GM12892 (cell line): ENCODE measurements at regions not wholly inside any gene's neighbourhood (a gene's known extent, or its start where the extent isn't known, plus 50 kb on each side); places are given as distances from the start of the nearest gene placed in this dataset.

Experiments used
- DNase-seq: peaks from one replicate; pipeline ENCODE4 v3.0.0; 2011; ENCODE audit not compliant: insufficient read length
- FAIRE-seq: peaks from 2 replicates; lab custom pipeline; 2011; peaks lifted over from hg19 to GRCh38; lab: Jason Lieb, UNC
- POLR2A ChIP-seq: IDR thresholded peaks from 2 replicates; pipeline ENCODE4 v1.6.1; 2011; ENCODE audit warnings: low read depth, low read length, control low read depth
- POLR2AphosphoS5 ChIP-seq: IDR thresholded peaks from 2 replicates; pipeline ENCODE4 v1.6.1; 2011; ENCODE audit warnings: low read depth, low read length, control low read depth
- TAF1 ChIP-seq: IDR thresholded peaks from 2 replicates; pipeline ENCODE4 v1.6.1; 2011; ENCODE audit warnings: low read depth, mild to moderate bottlenecking, control low read depth, low read length, borderline replicate concordance

DNA sequence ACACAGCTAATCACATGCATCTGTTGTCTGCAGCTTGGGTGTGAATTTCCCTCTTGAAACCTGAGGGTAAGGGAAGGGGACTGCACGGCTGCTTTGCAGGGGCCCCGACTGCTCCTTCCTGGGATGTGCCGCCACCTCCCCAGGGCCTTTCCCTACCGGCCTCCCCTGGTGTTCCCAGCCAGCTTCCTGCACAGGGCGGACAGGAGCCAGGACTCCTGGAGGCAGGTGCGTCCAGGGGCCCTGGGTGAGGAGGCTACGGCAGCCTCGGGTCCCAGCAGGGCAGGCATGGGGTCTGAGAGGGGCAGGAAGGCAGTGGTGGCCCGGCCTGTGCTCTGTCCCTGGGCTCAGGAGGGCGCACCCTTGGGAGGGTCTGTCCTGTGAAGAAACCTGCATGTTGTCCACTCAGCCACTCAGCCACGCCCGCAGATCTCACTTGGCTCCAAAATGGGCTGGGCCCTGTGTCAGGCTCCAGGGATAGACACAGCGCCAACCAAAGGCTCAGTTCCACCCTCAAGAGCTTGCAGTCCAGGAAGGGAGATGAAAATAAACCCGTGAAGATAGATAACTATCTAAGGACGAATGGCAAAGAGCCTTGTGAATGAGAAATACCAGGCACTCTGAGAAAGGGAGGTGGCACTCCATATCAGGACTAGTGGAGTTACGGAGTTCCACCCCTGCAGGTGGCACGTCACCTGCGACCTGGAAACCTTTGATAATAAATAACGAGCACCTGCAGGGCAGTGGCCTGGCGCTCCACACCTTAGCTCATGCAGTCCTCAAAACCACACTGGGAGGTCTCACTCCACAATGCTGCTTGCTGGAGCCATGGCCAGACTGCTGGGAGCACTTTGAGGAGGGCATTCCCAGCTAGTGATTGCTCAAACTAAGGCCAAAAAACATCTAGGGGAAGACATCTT, 427.4 kb downstream of the AACS start:
- TF ChIP-seq POLR2A (no peak), POLR2AphosphoS5 (no peak), TAF1 (no peak)
- FAIRE-seq (no peak), DNase-seq (no peak)

DNA sequence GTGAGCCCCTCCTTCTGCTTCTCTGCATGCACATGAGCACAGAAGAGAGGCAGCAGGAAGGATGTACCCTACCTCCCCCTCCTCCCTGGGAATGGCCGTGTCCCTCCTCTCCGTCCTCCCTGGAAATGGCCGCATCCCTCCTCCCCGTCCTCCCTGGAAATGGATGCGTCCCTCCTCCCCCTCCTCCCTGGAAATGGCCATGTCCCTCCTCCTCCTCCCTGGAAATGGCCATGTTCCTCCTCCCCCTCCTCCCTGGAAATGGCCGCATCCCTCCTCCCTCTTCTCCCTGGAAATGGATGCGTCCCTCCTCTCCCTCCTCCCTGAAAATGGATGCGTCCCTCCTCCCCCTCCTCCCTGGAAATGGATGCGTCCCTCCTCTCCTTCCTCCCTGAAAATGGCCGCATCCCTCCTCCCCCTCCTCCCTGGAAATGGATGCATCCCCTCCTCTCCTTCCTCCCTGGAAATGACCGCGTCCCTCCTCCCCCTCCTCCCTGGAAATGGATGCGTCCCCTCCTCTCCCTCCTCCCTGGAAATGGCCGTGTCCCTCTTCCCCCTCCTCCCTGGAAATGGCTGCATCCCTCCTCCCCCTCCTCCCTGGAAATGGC, 428.6 kb downstream of the AACS start:
- TF ChIP-seq POLR2AphosphoS5 = no peak
- TF ChIP-seq POLR2A = no peak
- TF ChIP-seq TAF1 = no peak
- DNase-seq (no peak), FAIRE-seq (no peak)

DNA sequence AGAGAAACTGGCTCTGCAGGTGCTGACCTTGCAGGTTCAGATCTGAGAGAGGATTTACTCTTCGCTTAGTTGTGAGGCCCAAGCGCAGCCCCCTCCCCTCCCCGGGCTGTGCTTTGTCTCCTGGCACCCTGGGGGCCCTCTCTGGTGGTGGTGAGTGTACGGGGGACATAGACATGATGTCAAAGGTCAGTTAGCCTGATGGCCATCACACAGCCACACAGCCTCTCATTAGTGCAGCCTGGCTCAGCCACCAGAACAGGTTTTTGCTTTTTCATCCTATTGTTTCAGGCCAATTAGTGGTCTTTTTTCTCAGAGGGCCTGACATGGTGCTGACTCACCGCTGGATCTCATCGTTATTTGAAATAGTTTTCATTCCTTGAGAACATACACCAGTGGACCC, 437.9 kb downstream of the AACS start:
- TF ChIP-seq POLR2A (no peak), TAF1 (no peak), POLR2AphosphoS5 (no peak)
- DNase-seq = no peak
- no peak for FAIRE-seq

DNA sequence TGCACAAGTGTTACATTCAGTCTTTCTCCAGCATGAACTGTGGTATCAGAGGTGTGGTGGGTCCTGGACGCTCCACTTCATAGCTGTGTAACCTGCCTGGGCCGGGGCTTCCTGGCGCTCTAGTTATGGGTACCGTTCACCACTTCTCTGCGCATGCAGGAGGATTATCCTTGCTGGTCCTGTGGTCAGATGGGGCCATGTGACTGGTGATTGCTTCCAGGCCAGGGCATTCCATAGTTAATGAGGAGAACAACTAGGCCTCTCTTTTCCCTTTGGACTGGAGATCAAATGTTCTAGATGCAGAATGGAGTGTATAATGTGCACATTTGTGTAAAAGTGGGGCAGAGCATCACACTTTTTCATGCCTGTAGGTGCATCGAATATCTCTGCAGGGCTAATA, 444.0 kb downstream of the AACS start:
- FAIRE-seq (no peak), DNase-seq (no peak)
- TF ChIP-seq POLR2A (no peak), TAF1 (no peak), POLR2AphosphoS5 (no peak)

DNA sequence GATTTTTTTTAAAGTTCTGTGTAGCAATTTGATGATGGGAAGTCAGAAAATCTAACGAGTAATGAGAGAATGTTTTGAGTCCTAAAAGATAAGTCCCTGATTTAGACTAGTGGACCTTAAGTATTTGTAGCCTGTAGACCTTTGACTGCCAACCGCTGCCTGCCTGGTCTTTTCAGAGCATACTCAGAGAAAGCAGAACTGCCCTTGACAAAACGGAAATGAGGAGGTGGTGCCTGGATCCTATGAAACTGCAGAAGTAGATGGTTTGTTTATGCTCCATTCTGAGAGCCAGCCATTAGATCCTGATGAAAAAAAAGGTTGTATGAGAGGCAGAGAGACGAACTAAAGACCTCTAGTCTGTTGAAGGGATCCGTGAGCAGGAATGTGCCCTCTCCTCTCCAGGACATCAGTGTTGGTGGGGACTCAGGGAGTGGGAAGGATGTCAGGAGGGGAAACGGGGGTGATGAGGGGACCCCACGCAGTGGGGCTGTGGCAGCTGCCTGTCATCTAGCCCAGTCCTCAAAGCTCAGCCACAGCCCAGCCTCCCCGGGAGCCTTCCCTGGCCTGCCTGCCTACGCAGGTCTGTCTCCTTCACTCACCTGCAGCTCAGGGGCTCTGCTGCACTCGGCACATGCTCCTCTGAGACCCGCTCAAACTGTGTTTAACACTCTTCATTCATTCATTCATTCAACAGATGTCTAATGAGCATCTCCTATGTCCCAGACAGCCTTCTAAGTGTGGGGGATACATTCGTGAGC, 447.5 kb downstream of the AACS start:
- FAIRE-seq = no peak
- no peak for DNase-seq
- TF ChIP-seq POLR2AphosphoS5 (no peak), POLR2A (no peak), TAF1 (no peak)

DNA sequence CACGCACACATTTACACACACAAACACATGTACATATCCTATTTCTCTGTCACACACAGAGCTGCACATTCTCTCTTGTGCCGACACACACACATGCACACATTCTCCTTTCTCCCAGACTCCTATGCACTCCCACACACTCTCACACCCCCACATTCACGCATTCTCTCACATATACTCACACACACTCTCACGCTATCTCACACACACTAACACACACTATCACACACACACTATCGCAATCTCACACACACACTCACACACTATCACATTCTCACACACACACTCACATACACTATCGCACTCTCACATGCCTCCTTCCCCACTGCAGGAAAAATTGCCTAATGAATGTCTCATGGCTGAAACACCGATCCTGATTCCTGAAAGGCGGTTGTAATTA, 450.7 kb downstream of the AACS start:
- DNase-seq (no peak), FAIRE-seq (no peak)
- TF ChIP-seq POLR2AphosphoS5 = no peak
- no peak for TF ChIP-seq POLR2A
- no peak for TF ChIP-seq TAF1

DNA sequence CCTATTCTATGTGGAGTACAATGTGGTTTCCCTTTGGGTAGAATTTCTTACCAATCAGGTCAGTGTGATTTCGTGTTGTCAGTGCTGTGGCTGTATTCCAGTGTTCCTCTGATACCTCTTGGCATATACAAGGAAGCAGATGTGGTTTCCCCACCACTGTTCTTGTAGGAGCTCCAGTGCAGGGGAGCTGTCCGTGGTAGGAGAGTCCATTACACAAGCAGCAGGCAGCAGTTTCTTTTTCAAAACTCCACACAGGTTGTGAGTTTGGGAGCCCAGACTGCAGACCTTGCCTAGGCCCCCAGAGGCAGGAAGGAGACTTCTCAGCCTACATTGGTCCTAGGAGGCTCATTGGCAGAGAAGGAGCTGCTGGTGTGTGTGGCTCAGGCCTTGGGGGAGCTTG, 452.8 kb downstream of the AACS start:
- FAIRE-seq = no peak
- no peak for DNase-seq
- TF ChIP-seq POLR2A = no peak
- TF ChIP-seq TAF1 = no peak
- no peak for TF ChIP-seq POLR2AphosphoS5

DNA sequence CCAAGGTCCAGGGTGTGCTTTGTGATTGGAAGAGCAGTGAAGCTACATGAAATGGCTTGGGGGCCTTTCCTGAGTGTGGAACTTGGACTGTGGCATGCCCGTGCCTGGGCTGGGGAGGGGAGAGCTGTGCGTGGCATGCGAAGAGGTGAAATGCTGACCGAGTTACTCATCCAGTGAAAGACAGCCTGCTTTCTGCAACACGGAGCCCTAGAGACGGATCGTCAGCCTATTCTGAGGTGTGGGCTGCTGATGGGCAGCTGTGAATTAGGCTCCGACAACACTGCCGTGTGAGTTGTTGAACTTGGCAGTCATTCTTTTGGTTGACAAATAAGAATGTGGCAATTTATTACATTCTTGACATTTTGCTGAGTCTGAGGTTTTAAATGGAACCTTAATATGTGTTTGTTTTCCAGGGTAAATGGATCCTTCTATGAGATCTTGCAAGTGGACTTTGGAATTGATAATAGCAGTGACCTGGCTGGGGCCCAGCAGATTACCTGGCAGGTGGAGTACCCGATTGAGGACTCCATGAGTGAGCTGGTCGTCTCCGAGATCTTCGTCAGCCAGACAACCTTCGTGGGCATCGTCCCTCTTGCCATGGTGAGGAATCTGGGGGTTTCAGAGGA, 453.9 kb downstream of the AACS start:
- TF ChIP-seq POLR2AphosphoS5 (no peak), POLR2A (no peak), TAF1 (no peak)
- no peak for FAIRE-seq
- DNase-seq = no peak

DNA sequence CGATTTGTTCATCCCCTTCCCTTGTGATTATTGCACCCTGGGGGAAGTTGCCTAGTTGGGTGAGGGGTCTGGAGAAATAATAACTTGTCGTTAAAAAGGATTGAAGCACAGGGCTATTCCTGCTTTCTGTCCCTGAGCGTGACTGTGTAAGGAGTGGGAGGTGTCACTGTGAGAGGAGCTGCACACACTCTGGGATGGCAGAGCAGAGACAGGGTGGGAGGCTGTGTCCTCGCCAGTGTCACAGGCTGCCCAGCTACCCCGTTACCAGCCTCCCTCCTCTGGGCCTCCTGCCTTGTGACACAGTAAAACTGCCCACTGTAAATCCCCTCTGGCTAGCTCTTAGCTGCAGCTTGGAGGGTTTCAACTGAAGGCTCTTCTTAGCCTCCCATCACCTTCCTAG, 460.6 kb downstream of the AACS start:
- TF ChIP-seq TAF1 (no peak), POLR2AphosphoS5 (no peak)
- FAIRE-seq = no peak
- DNase-seq = no peak

DNA sequence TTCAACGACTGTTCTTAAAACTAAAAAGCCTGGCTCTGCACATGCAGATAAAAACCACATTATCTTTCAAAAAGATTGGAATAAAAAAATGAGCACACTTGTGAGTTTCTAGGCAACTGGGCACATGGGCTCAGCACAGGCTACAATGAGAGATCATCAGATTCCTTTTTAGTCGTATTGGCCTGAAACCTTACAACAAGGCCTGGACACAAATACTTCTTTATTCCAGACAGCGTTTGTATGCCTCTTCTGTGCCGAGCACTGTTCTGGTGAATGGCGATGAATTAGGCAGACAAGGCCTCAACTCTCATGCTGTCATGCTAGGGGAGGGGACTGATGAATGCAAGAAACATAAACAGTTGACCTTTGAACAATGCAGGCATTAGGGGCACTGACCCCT, 463.0 kb downstream of the AACS start:
- TF ChIP-seq TAF1 (no peak), POLR2AphosphoS5 (no peak), POLR2A (no peak)
- no peak for FAIRE-seq

DNA sequence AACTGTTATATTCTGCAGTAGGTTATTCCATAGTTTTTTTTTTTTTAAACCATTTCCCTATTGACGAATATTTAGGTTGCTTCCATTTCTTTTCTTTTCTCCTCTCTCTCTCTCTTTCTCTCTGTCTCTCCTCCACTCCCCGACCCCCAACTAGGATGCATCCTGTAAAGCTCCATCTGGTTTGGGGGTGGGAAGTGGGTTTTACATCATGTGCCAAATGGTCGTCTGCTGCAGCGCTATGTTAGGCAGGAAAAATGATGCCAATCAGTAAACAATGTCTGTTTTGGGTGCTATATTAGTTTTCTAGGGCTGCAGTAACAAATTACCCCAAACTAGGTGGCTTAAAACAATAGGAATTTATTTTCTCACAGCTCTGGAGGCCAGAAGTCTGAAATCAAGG, 465.0 kb downstream of the AACS start:
- FAIRE-seq (no peak), DNase-seq (no peak)
- no peak for TF ChIP-seq POLR2A
- TF ChIP-seq POLR2AphosphoS5 = no peak
- TF ChIP-seq TAF1 = no peak

More for the DNA sequence above, 463.0 kb downstream of the AACS start:
- no peak for DNase-seq

DNA sequence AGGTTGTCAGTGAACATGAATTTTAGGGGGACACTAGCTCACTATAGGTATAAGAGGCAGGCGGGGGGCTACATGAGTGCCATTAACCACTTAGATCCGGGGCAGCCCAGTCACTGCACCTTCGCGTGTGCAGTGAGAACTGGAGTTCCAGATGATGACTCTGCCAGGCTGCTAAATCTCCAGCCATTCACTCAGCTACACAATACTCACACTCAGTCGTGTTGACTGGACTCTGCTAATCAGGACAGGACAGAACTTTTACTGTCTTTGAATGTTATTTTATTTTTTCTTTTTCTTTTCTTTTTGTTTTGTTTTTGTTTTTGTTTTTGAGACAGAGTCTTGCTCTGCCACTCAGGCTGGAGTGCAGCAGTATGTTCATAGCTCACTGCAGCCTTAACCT, 465.6 kb downstream of the AACS start:
- FAIRE-seq (no peak), DNase-seq (no peak)
- TF ChIP-seq POLR2AphosphoS5 = no peak
